NT2/D1 (cell line): ENCODE measurements at regions not wholly inside any gene's neighbourhood (a gene's known extent, or its start where the extent isn't known, plus 50 kb on each side); places are given as distances from the start of the nearest gene placed in this dataset.

Experiments used
- SUZ12 ChIP-seq: IDR thresholded peaks from 2 replicates; pipeline ENCODE4 v1.6.1; 2011; ENCODE audit not compliant: insufficient read length, insufficient read depth; ENCODE audit errors: extremely low read depth
- YY1 ChIP-seq: IDR thresholded peaks from 2 replicates; pipeline ENCODE4 v1.6.1; 2011; ENCODE audit not compliant: insufficient read length, insufficient read depth
- ZNF274 ChIP-seq: IDR thresholded peaks from 2 replicates; pipeline ENCODE4 v1.6.1; 2011; ENCODE audit warnings: mild to moderate bottlenecking, low read depth, low read length

GRCh38 chr4:165715211-165715610 lies 157.8 kb upstream of the TLL1 start:
- TF ChIP-seq ZNF274 = no peak
- TF ChIP-seq YY1 = no peak
- TF ChIP-seq SUZ12 = no peak
